ENCODE measurements at regions not wholly inside any gene's neighbourhood (a gene's known extent, or its start where the extent isn't known, plus 50 kb on each side); places are given as distances from the start of the nearest gene placed in this dataset.

DNA sequence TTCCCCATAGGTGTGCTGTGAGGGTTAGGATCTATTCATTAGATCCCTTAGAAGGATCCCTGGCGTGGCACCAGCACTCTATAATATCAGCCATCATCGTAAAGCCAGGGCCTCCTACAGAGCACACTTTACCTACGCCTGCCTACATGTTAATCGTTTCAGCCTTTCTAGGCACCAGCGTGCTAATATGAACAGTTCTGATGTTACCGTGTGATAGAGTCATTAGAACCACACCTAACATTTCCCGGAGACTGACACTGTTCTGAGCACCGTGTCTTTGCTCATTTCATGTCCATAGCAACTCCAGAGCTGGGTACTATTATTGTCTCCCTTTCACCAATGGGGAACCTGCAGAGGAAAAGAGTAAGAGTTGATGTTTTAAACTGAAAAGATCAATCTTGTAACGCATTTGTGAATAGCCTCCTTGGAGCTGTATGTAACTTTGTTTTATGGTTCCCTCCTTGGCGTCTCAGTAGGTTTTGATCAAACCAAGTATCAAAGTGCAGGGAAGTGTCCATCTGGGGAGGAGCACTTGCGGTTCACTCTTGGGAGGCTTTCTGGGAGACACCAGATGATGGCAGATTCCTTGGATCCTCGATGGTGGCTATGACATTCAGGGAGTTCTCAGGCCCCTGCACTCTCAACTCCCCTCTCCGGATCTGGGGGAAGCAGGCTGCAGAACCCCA, 73.8 kb upstream of the KCNG1 start:
- DNase-seq (ENCODE audit: low spot score), result no peak

DNA sequence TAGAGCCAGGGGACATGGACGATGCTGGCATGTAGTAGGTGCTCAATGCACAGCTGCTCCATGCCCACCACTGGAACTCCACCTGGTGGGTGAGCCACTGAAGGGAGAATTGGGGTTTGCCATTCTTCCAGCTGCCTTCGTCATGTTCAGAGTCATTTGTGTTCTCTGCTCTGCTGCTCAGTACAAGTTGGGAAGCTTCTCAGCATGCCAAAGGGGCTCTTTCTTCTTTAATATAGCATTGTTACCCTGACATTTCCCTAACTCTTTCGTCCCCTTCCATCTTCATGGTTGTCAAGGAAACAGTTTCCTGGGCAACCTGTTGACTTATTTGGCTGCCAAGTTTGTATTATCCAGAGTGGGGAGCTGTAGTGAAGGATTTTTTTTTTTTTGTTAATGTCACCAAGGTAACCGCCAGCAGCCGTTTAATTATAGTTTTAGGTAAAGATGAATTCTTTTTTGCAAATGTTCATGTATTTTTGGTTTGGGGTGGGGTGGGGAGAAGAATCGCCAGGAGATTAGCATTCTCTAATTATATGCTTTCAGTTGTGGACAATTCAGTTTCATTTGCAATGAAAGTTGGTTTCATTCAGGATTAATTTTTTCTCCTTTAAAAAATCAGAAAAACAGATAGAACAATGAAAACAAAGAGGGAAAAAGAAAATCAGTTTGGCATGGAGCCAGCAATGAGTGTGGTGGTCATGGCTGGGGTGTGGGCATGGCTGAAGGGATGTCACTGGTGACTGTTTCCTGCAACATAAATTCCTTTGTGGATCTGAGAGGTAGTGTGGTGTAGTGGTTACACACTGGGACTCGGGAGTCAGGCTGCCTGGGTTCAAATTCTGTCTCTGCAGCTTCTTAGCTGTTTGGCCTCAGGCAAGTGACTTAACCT, 73.0 kb upstream of the KCNG1 start:
- DNase-seq (ENCODE audit: low spot score), result no peak

DNA sequence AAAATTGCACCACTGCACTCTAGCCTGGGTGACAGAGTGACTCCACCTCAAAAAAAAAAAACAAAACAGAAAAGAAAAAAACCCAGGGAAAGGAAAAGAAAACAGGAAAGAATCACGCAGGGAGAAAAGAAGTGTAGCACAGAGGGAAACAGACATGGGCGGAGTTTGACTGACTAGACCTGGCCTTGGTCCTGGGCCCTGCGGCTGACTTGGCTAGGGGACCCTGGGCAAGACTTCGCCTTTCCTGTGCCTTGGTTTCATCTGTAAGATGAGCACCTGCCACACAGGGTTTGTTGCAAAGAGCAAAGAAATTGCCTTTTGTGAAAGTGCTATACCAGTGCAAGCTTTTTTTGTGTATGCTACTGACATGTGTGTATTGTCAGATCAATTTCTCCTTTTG, 71.3 kb upstream of the KCNG1 start:
- DNase-seq (ENCODE audit: low spot score), result no peak

DNA sequence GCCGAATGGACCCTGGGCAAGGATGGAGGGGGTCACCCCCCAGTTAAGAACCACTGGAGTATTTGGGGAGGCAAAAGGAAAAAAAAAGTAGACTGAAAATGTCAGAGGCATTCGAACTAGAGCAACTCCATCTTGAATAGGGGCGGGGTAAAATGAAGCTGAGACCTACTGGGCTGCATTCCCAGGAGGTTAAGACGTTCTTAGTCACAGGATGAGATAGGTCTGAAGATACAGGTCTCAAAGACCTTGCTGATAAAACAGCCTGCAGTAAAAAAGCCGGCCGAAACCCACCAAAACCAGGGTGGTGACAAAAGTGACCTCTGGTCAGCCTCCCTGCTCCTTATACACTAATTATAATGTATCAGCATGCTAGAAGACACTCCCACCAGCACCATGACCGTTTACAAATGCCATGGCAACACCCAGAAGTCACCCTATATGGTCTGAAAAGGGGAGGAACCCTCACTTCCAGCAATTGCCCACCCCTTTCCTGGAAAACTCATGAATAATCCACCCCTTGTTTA, 70.4 kb upstream of the KCNG1 start:
- DNase-seq (ENCODE audit: low spot score), result no peak

DNA sequence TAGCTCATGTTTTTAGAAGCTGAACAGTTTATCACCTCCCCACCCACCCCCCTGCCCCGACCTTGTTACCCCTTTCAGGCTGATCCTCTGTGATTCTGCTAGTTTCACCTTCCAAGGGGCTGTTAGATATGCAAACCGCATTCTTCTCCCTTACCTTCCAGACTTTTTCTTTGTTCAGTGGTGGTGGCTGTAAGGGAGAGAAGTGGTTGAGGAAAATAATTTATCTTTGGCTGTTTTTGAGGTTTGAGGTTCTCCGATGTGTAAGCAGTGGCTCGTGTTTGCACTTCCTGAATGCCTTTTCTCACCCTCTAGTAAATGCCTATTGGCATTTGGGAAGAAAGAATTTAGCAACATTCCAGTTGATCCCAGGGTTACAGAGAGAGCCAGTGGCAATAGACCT, 69.4 kb upstream of the KCNG1 start:
- no peak for DNase-seq (ENCODE audit: low spot score)

DNA sequence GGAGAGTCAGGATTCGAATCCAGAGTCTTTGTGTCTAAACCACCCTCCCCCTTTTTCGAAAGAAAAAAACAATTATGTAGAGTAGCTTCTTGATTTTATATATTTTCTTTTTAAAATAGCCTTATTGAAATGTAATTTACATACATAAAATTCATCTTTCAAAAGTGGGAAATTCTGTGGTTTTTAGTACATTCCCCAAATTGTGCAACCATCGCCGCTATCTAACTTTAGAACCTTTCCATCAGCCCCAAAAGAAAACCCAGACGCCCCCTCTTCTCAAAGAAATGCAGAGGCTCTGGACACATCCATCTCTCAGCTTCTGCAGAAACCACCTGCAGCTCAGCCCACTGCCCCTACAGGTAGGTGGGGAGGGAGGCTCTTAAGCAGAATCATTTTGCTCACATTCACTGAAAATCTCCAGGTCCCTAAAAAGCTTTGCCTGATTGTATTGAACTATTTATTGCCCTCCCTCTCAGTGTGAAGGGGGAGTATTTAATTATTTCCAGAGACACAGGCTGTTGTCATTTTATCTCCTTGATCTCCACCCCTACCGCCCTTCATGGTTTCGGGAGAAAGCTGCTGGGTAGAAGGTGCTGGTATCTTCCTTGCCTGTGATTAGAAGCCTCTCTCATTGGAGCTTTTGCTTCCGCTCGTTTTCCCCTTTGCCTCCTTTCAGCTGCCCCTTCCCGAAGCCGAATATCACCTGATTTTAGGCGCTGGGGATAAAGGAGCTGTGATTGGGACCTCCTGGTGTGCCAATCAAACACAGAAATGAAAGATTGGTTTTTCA, 68.7 kb upstream of the KCNG1 start:
- DNase-seq (ENCODE audit: low spot score), result no peak

DNA sequence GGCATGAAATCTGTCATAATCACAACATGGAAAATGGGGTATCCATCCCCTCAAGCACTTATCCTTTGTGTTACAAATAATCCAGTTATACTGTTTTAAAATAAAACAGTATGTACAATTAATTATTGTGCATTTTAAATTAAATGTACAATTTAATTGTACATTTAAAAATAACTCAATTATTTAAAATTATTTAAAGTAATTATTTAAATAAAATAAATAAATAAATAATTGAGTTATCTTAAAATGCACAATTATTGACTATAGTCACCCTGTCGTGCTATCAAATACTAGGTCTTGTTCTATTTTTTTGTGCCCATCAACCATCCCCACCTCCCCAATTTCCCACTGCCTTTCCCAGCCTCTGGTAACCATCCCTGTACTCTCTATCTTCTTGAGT, 66.9 kb upstream of the KCNG1 start:
- DNase-seq (ENCODE audit: low spot score), result no peak

DNA sequence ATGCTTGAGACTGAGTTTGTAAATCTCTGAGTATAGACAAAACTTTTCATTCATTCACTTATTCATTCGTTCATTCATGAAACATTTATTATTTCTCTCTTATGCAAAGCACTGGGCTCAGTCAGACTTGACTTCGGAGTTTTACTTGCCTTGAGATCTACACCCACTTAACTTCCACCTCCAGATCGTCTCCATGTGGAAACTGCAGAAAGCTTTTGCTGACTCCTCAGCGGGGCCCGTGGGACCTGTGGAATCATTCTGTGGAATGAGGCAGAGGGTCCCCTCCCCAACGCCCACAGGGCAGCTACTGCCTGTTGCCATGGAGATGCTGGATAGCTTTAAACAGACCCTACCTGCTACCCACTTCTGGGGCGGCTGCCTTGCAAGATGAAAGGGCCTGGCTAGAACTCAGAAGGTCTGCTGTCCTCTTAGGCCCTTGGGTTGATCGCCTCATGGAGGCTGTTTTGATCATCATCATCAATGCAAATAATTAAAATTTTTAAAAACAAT, 66.4 kb upstream of the KCNG1 start:
- no peak for DNase-seq (ENCODE audit: low spot score)

DNA sequence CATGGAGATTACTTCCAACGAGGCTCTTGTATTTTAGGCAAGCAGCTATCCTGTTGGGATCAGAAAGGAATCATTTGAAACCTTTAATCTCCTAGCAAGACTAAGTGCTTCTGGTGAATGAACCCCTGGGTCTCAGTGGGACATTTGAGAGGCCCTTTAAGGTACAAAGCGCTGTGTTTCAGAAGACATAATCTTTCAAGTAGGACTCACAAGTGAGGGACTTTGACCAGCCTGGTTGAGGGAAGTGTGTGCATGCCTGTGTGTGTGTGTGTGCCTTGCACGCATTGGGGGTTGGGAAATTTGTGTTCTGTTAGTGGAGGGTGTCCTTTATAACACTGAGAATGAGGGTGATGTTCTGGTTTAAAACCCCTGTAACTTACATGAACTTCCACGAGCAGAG, 64.4 kb upstream of the KCNG1 start:
- no peak for DNase-seq (ENCODE audit: low spot score)

DNA sequence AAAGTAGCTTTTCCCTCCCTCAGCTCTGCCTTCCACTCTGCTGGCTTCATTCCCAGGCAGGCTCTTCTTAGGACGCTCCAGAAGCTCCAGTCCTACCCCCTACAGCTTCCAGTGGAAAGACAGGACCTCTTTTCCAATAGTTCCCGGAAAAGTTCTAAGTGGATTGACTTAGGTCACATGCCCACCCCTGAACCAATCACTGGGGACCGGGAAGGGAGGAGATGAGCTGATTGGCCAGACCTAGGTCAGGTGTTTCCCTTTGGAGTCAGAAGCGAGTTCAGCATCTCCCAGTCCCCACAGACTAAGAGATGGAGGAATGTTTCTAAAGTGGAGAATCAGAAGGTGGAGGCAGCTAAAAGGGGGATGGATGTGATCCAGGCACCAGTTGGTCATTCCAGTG, 62.9 kb upstream of the KCNG1 start:
- DNase-seq (ENCODE audit: low spot score), result no peak

DNA sequence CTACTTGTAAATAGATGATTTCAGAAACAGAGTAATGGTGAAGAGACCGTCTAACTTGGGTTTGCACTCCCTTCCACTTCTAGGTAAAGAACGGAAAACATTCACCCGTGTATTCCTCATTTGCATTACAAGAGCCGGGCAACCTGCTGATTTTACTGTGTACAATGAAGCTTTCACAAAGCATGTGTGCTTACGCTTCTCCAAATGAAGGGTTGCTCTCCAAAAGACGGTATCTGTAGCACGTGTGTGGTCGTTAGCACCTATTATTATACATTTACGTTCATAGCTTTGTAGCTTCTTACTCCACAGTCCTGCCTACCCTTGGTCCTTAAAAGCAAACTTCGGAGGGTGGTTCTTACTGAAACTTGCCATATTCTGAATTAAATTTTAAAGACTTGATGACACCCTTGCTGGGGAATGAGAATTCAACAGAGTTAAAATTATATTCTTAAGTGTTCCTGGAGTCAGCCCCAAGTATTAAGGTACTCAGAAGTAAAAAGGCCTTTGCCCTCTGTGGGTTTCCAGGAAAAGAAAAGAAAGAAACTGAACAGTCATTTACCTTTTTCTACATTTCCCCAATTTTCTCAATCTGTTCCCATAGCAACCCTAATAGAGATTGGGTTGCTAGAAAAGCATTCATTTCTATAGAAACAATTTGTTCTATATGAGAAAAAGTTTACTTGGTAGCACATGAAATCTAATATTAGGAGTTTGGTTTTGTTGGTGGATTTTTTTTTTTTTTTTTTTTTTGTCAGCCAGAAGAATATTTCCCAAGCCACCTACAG, 61.9 kb upstream of the KCNG1 start:
- DNase-seq (ENCODE audit: low spot score), result no peak

DNA sequence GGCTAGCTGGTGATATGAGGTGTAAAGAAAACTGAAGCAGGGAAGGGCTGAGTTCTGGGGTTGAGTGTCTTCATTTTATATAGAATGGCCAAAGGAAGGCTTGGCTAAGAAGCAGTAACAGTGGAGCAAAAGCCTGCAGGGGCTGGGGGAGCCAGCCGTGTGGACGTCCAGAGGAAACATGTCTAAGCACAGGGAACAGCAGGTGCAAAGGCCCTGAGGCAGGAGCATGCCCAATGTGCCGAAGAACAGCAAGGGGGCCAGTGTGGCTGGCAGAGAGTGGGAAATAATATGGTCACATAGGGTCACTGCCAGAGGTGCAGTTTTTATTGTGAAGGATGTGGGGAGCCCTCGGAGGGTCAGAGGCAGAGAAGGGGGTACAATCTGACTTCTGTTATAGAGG, 60.5 kb upstream of the KCNG1 start:
- no peak for DNase-seq (ENCODE audit: low spot score)

DNA sequence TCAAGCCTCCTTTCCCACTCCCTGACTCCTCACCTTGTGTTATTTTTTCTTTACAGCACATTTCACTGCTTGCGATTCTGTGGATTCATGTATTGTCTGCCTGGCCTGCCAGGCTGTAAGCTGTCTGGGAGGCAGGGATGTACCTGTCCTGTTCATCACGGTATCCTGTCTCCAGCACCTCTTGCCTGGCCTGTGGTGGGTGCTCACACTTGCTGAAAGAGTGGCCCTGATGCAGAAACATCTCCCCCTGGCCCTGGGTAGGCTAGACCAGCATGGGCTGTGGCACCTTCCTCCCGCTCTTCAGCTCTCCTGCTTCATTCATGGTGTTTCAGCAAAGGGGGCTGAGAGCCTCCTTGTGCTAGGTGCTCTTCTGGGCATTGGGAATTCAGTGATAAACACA, 60.1 kb upstream of the KCNG1 start:
- no peak for DNase-seq (ENCODE audit: low spot score)

DNA sequence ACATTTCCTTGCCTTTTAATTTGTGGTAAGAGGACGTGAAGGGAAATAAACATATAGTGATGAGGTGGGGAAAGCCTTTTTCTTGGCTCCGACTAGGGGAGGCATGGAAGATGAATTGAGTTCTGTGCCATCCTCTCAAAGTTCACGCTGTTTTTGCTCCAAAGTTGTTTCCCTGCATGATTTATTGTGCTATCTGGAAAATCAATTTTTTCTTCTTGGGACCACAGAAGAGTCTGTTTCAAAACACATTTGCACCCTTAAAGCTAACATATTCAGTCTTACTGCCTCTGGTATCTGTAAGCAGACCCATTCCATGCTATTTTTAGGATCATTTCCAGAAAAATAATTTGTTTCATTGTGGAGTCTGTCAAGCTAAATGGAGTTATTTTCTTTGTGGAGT, 57.6 kb upstream of the KCNG1 start:
- DNase-seq (ENCODE audit: low spot score), result no peak

DNA sequence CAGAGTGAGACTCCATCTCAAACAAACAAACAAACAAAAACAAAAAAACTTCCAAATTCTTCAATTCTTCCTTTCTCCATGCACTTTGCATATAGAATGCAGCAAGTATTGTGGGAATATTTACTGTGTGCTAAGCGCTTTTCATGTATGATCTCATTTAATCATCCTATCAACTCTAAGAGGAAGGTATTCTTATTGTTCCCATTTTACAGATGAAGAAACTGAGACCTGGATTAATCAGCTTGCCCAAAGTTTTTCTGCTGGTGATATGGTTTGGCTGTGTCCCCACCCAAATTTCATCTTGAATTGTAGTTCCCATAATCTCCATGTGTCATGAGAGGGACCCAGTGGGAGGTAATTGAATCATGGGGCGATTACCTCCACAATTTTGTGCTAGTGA, 56.6 kb upstream of the KCNG1 start:
- DNase-seq (ENCODE audit: low spot score), result no peak

DNA sequence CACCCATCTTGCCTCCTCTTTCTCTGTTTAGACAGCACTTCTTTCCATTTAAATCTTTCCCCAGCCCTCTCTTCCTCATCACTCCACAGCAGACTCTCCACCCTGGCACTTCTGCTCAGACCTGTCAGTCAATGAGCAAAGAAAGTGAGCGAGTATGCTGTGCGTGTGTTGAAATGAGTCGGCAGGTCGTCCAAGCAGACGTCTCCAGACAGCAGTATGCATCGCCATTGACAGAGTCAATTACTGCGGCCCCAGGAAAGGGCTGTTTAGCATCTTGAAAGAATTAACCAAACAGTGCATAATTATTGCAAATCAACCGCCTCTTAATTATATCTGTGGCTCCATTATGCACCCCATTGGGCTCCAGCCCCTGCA, 54.8 kb upstream of the KCNG1 start:
- DNase-seq (ENCODE audit: low spot score), result no peak

DNA sequence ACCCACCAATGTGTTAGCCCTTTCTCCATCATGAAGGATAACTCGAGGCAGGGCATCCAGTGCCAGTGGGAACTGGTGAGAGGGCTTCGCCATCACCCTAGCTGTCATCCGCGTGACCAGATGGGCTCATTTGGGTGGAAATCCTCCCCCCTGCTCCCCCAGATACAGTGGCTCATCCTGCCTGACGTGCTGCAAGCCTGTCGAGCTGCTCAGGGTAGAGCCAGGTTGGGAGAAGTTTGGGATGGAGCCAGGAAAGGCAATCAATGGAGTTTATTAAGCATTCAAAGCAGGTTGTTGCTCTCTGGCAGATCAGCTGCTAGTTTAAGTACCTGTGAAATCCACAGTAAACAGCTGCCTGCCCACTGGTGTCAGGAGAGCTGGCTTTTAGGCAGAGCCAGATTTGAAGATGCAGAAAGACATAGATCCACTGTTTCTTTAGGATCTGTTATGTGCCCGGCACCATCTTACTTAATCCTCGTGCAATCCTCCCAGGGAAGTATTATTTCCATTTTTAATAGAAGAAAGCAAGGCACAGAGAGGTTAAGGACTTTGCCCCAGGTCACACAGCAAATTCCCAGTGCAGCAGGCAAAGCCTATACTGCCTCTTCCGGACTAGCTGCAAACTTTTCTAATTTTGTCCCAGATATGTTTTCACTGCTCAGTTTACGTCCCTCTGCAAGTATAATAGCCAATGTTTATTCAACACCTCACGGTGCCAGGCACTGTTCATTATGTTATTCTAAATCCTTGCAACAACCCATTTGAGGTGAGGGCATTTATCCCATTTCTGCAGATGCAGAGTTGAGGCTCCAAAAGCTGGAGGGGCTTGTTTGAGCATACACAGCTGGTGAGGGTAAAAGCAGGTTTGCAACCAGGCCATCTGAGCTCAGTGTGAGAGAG, 54.1 kb upstream of the KCNG1 start:
- DNase-seq (ENCODE audit: low spot score), result no peak

DNA sequence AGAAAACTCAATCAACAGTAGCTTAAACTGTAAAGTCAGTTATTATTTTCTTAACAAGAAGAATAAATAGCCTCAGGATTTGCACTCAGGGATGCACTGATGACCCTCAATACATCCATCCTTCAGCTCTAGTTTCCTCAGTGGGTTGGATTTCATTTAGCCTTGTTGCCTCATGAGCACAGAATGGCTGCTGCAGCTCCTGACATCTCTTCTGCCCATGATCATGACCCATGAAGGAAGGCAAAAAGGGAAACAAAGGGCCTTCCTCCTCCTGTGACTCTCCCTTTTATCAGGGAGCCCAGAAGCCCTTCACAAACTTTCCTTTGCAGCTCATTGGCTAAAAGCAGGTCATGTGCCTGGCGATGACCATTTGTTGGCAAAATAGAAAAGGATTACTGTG, 51.2 kb upstream of the KCNG1 start:
- DNase-seq (ENCODE audit: low spot score), result no peak
